GM19035 (cell line): ENCODE measurements at regions not wholly inside any gene's neighbourhood (a gene's known extent, or its start where the extent isn't known, plus 50 kb on each side); places are given as distances from the start of the nearest gene placed in this dataset.
A peak's percentile ranks its signal among the peaks of the same experiment; 100 is the strongest.

Experiments
- ATAC-seq: cut with Tn5 transposase; IDR thresholded peaks from one replicate; pipeline ENCODE4 v1.9.1; 2021; ENCODE audit not compliant: unreplicated experiment

DNA sequence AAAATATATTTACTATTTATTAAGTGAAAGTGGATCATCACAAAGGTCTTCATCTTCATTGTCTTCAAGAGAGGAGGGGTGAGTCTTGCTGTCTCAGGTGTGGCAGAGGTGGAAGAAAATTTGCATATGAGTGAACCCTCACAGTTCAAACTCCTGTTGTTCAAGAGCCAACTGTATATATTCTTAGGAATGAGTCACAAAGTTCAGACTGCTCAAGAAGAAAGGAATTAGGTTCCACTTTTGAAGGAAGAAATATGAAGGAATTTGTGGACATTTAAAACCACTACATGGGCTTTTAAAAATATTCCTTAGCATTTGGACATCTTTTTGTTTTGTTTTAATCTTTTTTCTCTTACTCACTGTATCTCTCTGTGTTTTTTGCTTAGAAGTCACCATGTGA lies 212.6 kb downstream of the INSIG2 start:
- no peak for ATAC-seq

DNA sequence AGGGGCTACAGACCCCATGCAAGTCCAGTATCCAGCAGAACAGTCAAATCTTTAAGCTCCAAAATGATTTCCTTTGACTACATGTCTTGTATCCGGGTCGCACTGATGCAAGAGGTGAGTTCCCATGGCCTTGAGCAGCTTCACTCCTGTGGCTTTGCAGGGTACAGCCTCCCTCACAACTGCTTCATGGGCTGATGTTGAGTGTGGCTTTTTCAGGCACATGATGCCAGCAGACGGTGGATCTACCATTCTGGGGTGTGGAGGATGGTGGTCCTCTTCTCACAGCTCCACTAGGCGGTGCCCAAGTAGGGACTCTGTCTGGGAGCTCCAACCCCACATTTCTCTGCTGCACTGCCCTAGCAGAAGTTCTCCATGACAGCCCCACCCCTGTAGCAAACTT lies 208.4 kb downstream of the INSIG2 start:
- ATAC-seq: no peak

DNA sequence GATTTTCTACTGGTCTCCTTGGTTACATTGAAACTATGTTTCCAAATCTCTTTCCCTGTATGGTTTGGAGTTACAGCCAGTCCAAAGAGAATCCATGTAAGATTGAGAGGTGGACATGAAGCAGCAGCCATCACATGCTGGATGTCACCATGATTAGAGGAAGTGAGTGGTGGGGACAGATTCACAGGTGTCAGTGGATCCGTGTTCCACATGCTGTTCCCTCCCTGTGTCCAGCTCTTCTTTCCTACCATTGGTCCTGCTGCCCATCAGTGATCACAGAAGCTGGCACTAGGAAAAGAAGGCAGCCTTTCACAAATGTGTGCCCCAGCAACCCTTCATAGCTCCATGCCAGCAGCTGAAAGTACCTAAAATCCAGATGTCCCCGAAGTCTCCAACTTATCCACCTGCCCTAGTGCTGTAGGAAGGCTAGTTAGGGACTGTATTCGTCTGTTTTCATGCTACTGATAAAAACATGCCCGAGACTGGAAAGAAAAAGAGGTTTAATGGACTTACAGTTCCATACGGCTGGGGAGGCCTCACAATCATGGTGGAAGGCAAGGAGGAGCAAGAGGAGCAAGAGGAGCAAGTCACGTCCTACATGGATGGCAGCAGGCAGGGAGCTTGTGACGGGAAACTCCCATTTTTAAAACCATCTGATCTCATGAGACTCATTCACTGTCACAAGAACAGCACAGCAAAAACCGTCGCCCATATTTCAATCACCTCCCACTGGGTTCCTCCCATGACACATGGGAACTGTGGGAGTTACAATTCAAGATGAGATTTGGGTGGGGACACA lies 207.5 kb downstream of the INSIG2 start:
- ATAC-seq: no peak

DNA sequence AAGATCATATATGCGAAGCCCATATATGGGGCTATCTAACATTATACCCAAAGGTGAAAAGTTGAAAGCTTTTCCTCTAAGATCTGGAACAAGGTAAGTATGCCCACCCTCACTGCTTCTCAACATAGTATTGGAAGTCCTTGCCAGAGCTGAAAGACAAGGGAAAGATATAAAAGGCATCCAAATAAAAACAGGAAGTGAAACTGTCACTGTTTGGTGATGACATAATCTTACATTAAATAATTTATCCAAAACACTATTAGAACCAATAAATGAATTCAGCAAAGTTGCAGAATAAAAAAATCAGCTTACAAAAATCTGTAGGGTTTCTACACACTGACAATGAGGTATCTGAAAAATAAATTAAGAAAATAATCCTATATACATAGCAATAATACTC lies 205.8 kb downstream of the INSIG2 start:
- no peak for ATAC-seq

DNA sequence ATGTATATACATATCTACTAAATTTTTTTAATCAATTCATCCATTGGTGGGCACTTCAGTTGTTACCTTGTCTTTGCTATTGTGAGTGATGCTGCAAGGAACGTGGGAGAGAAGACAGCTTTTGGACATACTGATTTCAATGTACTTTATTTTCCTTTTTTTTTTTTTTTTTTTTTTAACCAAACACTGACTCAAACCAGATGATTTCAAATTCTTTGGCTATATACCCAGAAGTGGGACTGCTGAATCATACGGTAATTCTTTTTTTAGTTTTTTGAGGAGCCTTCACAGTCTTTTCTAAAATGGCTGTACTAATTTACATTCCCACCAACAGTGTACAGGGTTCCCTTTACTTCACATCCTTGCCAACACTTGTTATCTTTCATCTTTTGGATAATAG lies 204.7 kb downstream of the INSIG2 start:
- no peak for ATAC-seq

DNA sequence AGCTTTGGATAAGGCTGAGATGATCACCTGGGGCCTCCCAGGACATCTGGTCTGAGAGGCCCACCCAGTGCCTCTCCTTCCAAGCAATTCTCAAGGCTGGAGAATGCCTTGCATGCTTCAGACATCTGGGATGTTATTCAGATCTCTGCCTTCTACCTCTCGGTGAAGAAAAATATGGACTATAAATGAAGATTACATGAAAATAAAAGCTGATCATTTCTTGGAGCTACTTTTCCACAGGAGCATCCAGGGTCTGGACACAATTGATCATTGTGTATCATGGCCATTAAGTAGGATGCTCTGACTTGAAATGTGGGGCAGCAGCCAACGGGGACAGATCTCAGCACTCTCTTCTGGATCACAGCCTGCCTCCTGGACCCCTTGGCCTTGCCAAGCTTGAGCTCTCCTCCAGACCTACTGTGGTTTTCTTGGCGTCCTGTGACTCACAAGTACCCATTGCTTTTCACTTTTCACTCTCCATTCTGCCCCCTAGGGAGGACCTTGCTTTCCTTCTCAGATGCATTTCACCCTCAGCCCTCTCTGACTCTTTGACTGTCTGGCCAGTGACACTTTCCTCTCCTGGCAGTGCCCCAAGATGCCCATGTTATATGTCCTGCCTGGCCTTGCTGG lies 203.1 kb downstream of the INSIG2 start:
- ATAC-seq: no peak

DNA sequence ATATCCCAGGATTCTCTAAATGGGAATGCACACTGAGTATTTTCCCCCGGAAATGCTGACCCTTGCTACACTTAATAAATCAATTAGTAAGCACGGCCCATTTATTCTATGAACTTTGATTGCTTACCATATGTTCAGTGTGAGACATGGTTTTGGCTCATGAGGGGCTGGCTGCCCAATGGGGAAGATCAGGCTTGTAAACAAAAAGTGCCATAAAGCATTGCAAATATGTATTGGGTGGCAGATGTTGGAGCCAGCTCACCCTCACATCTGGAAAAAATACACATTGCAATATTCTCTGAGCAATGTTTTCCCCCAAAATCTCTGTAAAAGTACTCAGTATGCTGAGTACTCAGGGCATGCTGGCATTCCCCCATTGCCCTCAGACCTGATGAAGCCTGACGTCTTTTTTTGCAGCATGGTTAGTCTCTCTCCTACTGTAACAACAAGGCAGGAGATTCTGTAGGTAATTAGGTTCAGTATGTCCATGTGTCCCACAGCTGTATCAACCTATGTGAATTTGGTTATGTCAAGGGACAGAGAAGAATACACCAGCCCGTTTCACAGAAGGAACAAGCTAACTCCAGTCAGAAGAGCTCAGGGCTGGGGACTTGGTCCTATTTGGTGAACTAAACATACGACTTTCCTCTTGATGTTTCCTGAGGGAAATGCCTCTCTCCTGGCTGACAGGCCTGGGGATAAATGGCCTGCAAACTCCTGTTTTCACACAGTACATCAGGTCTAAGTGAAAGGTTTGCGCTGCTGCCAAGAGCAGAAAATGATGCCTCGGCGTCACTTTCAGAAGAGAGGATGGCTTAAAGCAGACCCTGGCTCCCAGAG lies 202.4 kb downstream of the INSIG2 start:
- no peak for ATAC-seq

DNA sequence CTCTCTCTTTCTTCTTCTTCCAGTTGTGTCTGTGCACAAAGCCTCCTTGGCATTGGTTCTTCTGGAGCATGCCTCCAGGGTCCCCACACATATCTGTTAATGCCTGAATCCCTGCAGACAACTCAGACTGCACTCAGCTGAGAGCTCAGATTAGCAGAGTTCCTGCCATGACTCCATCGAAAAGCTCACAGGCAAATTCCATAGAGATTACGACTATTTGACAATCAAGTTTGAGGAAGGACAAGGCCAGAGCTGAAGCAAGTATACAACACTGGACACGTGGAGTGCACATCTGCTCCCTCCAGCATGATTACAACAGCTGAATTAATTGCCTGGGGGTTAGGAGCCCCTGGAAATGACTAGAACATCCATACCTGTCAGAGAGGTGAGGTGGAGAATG lies 190.7 kb downstream of the INSIG2 start:
- ATAC-seq: no peak

DNA sequence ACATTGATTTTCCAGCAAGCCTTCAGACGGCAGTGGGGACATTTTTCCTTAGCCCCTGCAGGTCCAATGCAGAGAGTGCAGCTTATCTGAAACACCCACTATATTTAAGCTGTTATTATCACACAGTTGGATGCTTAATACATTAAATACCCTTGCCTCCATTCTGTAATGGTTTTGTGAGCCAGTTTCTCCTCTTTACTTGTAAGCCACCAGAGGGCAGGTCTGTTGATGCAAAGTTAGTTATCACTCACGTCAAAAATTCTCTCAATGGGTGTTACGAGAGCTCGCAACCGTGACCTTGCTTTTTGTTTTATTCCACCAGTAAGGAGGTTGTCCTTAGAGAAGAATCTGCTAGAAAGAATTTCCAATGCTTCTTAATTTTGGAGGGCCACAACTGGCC lies 189.8 kb downstream of the INSIG2 start:
- ATAC-seq: no peak

DNA sequence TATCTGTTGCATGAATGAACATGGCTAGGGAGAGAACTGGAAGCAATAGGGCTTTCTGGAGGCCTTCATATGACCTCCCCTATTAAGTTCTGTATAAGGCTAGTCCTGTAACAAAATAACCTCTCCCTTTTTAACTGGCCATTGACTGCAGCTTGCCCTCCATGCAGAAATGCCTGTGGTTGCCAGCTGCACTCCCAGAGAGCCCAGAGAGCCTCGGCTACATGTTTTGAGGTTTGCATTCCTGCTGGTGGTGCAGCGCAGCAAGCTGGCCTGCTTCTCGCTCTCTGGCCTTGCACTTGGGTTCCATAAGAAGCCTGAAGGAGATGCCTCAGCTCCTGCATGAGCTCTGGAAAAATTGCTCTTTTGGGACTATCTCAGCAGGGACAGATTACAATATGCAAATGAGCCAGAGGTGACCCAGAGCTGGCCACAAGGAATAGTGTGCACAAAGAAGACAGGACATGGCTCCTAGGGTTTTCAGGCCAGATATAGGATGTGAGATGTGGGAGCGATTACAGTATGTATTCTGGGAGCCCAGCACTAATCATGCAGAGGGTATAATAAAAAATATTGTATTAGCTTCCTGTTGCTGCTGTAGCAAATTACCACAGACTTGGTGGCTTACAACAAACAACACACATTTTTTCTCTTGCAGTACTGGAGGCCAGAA lies 186.7 kb downstream of the INSIG2 start:
- no peak for ATAC-seq

DNA sequence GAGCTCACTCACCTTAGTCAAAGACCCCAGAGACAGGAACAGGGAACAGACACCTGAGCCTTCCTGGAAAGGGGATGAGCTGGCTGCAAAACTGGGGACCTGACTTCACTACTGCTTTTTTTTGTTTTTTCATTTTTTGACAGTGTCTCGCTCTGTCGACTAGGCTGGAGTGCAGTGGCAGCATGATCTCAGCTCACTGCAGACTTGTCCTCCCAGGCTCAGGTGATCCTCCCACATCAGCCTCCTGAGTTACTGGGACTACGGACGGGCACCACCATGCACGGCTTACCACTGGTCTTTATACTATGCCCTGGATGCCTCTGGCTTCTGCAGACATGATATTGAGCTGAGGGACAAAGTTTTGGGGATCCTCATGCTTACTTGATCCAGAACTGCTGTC lies 184.1 kb downstream of the INSIG2 start:
- ATAC-seq: no peak

DNA sequence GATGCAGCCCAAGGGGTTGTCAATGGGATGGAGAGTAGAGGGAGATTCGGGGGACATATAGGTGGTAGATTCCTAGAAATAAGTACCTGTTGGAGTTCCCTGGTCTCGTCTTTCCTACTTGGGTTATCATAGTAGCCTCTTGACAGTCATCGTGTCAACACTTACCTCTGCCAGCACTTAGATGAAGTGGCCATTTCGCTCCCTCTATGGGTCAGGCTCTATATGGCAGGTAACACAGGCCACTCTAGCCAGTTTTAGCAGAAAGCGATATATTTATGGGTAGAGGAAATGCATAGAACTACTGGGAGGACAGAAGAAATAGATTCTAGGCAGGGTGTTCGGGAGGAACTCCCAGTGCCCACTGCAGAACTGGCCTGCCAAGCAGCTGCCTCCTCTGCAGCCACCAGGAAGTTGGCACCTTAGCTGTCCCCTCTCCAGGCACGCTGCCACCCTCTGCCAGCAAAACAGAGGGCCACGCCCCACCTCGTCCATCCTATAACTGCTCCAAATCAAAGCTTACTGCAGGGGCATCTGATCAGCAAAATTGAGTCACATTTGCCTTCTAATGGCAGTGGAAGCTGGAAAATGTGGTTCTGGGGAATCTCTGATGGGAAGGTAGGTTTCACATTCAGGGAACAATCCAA lies 181.3 kb downstream of the INSIG2 start:
- peak; percentile 68 for ATAC-seq

DNA sequence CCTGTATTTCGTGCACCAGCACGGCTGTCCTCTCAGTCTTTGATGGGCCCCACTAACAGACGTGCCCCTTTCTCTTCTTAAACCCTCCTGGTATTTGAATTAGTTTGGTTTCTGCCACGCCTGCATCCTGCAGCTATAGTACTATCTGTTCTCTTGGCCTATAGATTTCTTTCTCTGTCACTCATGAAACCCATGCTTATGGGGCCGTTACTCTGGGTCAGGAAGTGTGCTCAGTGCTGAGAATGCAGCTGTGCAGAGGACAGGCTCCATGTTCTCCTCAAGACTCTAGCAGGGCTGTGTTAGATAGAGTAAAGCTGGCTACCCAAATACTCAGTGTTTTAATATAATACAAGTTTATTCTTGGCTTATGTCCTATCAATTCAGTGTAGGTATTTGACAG lies 180.0 kb downstream of the INSIG2 start:
- ATAC-seq: no peak

DNA sequence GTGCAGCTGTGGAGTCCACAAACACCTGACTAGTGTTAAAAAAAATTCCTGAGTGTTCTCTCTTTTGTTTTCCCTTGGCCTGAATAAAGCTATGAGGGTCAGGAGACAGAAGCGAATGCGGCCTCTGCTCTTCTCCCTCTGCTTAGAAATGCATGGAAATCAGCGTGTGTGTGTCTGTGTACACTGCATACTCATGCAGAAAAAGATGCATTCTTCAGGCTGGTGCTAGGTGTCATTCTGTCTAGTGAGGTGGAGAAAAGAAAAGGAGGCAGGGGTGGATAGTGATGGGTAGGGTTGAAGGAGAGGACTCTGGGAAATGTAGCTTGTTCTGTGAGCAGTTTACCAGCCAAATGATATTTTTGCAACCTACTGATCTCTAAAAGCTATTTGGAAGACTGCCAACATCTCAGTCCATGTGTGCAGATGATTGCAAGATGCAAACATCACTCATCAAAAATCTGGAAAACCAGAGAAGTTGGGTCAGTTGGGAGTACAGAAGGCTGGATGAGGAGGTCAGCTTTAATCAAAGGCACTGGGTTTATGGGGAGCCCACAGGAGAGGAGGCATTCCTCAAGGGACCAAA lies 177.7 kb downstream of the INSIG2 start:
- ATAC-seq: no peak

DNA sequence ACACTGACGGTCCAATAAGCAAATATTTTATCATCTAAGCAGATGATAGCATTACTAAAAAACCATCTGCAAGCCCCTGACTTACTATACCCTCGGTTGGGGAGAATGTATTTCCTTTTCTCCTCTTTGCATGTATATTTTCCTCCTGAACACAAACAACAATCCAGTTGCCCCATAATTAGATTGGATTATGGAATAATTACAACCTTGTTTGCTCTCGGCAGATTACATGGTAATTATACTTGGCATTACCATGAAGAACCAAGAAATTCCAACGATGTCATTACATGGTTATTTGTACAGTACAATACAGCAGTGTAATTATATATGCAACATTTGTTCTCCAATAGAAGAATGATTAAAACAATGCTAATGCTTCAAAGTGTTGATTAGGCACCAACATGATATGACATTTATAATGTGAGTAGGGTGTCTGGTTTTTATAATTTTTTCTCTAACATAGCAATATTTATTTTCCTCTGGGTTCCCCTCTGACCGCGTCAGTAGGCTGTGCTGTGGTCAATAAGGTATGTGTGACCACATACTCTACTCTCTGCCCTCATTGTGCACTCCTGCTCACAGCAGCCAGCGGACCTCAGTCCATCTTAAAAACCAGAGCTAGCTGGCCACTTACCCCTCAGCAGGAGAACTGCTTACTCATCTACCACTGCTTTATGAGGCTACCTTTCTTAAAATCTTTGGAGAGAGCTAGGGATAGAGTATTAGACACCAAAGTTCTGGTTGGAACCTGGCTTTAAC lies 176.1 kb downstream of the INSIG2 start:
- ATAC-seq: no peak

DNA sequence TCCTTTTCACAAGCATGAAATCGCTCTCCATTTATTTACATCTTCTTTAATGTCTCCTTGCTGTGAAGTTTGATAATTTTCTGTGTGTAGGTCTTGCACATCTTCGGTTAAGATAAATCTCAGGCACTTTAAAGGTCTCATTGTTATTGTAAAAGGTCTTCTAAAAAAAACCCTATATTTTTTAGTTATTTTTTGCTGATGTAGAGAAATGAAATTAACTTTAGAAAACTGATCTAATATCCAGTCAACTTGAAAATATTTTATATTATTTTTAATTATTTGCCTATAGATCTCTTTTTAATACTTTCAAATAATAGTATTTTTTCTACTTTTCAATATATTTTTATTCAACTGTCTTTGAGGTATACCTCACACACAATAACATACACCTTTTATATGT lies 169.4 kb downstream of the INSIG2 start:
- ATAC-seq: no peak

DNA sequence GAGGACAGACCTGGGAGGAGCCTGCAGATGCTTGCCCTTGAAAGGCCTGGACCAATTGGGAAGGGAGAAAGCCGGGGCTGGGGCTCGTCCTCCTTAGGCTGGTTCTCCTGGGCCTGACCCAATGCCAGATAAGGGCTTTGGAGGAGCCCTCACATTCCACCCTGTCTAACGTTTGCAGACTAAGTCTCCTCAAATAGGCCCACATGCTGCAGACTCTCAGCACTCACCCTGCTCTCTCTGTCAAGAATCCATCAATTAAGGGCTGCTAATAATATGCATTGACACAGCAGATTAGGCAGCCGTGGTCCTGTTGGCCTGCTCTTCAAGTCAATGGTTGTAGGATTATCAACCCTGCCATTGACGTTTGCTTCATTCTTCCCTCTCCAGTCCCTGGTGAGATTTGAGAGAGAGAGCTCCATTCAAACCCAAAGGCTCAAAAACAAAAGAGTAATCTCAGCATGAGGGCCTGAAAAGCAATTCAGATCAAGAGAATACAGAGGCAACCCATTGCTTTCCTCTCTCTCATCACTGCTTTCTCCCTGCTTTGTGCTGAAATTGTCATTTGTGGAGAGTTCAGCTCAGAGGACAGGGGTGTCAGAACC lies 167.6 kb downstream of the INSIG2 start:
- ATAC-seq: no peak

DNA sequence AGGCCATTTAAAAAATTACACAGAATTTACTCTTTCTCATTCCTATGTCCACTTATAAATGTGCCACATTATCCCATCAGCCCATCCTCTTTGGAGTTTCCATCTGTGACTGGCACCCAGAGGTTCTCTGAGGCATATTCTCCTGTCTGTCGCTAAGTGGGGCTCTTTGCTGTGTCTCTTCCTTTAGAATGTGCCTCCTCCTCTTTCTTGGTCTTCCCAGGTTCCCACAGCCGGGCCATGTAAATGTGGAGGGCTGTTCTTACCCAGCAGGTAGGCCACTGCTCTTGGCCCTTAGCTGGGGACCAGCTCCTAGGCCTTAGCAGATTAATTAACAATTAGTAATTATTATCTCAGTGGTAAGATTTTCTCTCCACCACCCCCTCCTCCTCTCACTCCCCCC lies 167.0 kb downstream of the INSIG2 start:
- ATAC-seq: no peak

DNA sequence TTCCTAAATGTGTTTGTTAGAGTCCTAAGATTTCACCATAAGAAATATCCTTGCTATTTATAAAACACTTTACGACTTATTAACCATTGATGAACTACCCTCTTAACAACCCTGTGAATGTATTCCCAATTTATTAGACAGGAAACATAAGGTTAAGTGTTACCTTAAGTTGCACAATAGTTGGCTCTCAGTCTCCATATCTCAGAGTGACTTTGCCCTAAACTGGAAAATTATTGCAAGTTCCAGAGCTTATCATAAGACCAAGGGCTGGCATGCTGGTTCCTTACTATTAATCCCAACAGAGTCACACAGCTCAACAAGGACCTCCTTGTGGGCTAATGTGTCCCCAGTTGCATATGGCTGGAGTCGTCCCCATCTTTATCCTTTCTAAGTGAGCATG lies 165.8 kb downstream of the INSIG2 start:
- no peak for ATAC-seq
